ENCODE measurements at regions not wholly inside any gene's neighbourhood (a gene's known extent, or its start where the extent isn't known, plus 50 kb on each side); places are given as distances from the start of the nearest gene placed in this dataset.

GRCh38 chr3:106587551-106587950, 718.7 kb upstream of the CBLB start:
- Histone ChIP-seq H3K27me3 (no peaks in the 10 kb centered on the region), H3K4me1 (no peaks in the 10 kb centered on the region), H3K36me3 (no peaks in the 10 kb centered on the region), H3K27ac (no peak overlapping the region), H3K9ac (ENCODE audit: low read depth in 2 of 2, low read length in 2 of 2) (no peak overlapping the region), H3K4me3 (no peak overlapping the region), H3K9me3 (no peaks in the 10 kb centered on the region)
- intact Hi-C loops (cut with DNase I) = no loop called here
- TF ChIP-seq CTCF (IDR thresholded peaks at IDR 0.05) = no peak
- DNase-seq = no peak

GRCh38 chr3:106588739-106589138, 719.9 kb upstream of the CBLB start:
- intact Hi-C loops (cut with DNase I) = no loop called here
- no peak overlapping the region for H3K27ac ChIP-seq

GRCh38 chr3:106589311-106589942, 720.6 kb upstream of the CBLB start:
- no peak for DNase-seq
- Histone ChIP-seq H3K9me3 (no peaks in the 10 kb centered on the region), H3K36me3 (no peaks in the 10 kb centered on the region), H3K4me3 (no peak overlapping the region), H3K27ac (no peak overlapping the region), H3K9ac (ENCODE audit: low read depth in 2 of 2, low read length in 2 of 2) (no peak overlapping the region), H3K4me1 (no peaks in the 10 kb centered on the region), H3K27me3 (no peaks in the 10 kb centered on the region)
- intact Hi-C loops (cut with DNase I) = no loop called here
- TF ChIP-seq CTCF (IDR thresholded peaks at IDR 0.05) = no peak

More at GRCh38 chr3:106588739-106589138, 719.9 kb upstream of the CBLB start:
- H3K4me3 ChIP-seq = no peak overlapping the region
- no peaks in the 10 kb centered on the region for H3K9me3 ChIP-seq
- DNase-seq = no peak
- TF ChIP-seq CTCF (IDR thresholded peaks at IDR 0.05) = no peak
- no peaks in the 10 kb centered on the region for H3K36me3 ChIP-seq
- H3K4me1 ChIP-seq = no peaks in the 10 kb centered on the region
- H3K9ac ChIP-seq (ENCODE audit: low read depth in 2 of 2, low read length in 2 of 2) = no peak overlapping the region
- no peaks in the 10 kb centered on the region for H3K27me3 ChIP-seq

- DNase-seq = no peak
- intact Hi-C loops (cut with DNase I) = no loop called here
- no peaks in the 10 kb centered on the region for H3K36me3 ChIP-seq
- no peak overlapping the region for H3K27ac ChIP-seq
- no peaks in the 10 kb centered on the region for H3K4me1 ChIP-seq
- no peak overlapping the region for H3K9ac ChIP-seq (ENCODE audit: low read depth in 2 of 2, low read length in 2 of 2)
- no peaks in the 10 kb centered on the region for H3K9me3 ChIP-seq
- TF ChIP-seq CTCF (IDR thresholded peaks at IDR 0.05) = no peak
- no peak overlapping the region for H3K4me3 ChIP-seq
- H3K27me3 ChIP-seq = no peaks in the 10 kb centered on the region
Observed at GRCh38 chr3:106590216-106590615, 721.4 kb upstream of the CBLB start.

- H3K36me3 ChIP-seq = no peaks in the 10 kb centered on the region
- no peak for DNase-seq
Observed at GRCh38 chr3:106593381-106593780, 724.6 kb upstream of the CBLB start.

More at GRCh38 chr3:106593381-106593780, 724.6 kb upstream of the CBLB start:
- H3K4me3 ChIP-seq = no peak overlapping the region
- H3K4me1 ChIP-seq = no peaks in the 10 kb centered on the region
- H3K9ac ChIP-seq (ENCODE audit: low read depth in 2 of 2, low read length in 2 of 2) = no peak overlapping the region
- no peak for TF ChIP-seq CTCF (IDR thresholded peaks at IDR 0.05)
- no peak overlapping the region for H3K27ac ChIP-seq
- intact Hi-C loops (cut with DNase I) = no loop called here
- H3K27me3 ChIP-seq = no peaks in the 10 kb centered on the region
- no peaks in the 10 kb centered on the region for H3K9me3 ChIP-seq

All from colonic mucosa (tissue), 4 donors.